ENCODE measurements at regions not wholly inside any gene's neighbourhood (a gene's known extent, or its start where the extent isn't known, plus 50 kb on each side); places are given as distances from the start of the nearest gene placed in this dataset.
A peak's percentile ranks its signal among the peaks of the same experiment; 100 is the strongest.

DNA sequence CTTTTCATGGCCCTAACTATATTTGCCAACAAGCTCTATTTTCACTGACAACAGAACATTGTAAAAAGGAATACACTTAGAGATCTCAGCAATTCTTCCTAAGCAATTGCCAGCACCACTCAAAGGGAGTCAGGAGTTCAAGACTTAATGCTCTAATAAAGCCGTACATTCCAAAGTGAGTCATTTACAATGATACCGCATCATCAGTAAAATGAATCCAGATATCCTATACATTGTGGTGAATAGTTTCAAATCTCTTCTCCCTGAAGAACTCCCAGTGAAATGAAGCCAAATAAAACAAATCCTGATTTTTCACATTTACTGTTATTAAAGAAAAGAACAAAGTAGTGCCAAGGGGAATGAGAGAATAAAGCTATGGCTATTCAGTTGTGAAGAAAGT, 2898.7 kb upstream of the PCDH20 start:
- peak; percentile 2 for DNase-seq

DNA sequence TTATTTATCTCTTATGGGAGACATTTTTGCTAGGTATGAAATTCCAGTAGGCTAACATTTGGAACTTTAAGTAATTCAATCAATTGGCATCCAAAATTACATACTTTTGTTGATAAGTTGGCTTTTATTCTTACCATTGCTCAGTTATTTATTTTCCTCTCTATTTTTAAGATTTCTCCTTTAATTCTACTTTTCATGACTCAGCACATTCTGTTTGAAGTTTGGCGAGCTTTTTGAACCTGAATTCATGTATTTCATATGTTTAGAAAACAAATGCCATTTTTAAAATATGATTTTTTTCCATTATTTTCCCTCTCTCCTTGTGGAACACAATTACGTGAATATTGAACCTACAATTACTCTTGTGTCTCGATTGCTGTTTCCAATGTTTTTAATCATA, 2896.3 kb upstream of the PCDH20 start:
- DNase-seq, result no peak

DNA sequence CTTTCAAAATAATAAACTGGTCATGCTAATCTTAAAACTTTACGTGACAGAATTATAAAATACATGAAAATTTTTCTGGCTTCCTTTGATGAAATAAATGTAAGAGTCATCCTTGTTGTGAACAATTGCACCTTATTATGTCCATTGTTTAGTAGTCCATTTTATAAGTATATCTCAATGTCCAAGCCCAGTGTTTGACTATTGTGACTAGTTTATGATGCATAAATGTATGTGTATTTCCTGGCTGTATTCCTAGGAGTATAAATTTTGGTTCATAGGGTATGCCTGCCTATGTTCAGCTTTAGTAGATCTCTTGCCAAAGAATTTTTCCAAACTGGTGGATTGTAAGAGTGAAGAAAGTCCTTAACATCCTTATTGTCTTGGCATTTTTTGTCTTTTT, 2895.5 kb upstream of the PCDH20 start:
- no peak for DNase-seq

DNA sequence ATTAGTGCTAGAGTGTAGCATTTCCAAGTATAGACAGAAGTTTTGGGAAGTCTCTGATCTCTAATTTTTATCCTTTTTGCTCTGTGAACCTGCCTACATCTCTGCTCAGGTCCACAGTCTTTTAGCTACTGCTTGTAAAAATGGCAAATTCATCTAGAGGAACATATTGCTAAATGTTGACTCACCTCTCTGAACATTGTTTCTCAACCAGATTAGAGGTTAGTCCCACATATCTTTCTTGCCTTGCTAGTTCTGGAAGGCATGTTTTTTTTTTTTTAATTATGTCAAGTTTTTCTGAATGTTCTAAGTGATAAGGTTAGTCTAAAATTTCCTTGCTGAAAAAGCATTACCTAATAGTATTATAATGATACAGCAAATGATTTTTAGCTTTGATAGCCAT, 2889.6 kb upstream of the PCDH20 start:
- no peak for DNase-seq

DNA sequence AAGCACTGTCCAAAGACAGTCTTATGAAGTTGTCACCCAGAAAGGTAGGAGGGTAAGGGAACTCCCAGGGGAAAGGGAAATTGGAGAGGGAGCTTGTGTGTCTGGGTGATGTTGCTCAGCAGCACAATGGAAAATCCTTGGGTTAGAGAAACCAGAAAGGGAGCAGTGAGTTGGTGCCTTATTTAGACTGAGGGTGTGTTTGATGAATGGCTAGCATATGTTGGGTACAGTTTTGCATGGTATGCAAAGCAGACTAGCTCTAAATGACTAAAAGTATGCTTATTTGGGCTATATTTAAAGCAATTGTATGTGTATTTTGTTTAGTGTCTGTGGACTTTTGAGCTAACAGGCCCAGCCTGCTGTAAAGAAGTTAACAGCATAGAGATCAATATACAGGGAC, 2884.6 kb upstream of the PCDH20 start:
- DNase-seq, result no peak

- DNase-seq, result no peak
Observed at GRCh38 chr13:64293923-64294322, 2878.3 kb upstream of the PCDH20 start.

- DNase-seq, result no peak
Observed at GRCh38 chr13:64289702-64290101, 2874.1 kb upstream of the PCDH20 start.

GRCh38 chr13:64283926-64284325, 2868.3 kb upstream of the PCDH20 start:
- DNase-seq, result no peak

DNA sequence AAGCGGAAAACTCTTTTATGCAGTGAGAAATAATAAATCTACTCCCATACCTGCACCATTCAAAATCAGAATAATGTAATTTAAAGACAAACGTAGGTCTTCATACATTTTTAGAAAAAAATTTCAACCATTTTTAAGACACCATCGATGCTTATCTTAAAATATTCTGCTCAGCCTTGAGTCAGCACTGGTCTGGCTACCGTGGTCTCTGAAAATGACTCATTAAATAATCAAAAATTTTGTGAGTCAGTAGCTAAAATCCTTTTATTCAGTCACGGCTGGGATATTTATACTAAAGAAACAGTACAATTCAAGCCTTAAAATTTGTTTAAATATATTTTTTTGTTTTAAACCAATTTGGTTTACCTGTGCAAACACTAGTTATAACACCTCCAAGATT, 2862.8 kb upstream of the PCDH20 start:
- no peak for DNase-seq

- DNase-seq, result no peak
Observed at GRCh38 chr13:64277097-64277496, 2861.4 kb upstream of the PCDH20 start.

DNA sequence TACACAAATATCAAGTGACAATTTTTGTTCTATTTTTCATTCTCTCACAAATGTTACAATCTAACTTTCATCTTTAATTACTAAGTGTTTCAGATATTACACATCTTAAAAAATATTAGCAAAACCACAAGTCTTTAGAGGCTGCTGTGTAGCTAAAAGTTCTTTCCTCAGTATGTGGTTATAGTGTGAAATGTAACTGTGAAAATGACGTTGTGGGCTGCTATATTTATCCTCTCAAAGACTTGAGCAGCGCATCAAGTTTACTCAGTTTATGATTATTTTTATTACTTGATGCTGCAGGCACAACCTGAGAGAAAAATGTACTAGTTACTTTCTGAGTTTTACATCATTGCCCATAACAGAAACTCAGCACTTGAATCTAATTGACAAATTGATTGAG, 2860.6 kb upstream of the PCDH20 start:
- DNase-seq, result no peak

DNA sequence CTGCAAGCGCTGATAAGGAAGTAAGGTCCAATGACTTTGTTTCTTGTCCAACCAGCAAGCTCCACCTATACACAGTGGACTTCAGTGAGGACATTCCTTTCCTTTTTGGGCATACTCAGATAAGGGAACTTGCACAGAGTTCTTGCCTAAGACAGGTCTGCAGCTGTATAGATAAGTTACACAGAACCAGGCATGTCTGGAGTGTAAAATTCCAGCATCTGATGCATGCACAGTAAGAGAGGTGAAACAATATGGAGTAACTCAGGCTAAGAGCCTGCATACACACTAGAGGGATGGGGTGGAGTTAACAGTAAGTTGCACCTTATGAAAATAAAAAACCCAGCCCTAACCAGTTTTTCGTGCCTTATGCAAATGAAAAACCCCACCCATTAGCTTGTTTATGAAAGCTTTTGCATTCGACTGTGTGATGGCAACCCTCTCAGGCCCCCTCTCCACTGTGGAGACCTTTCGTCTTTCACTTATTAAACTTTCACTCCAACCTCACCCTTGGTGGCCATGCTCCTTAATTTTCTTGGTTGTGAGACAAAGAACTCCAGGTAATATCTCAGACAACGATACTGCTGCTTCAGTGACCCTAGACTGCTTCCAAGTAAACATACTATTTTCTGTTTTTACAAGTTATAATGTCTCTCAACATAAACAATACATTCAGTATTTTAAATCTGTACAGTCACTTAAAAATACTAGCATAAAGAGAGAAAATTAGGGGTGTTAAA, 2859.0 kb upstream of the PCDH20 start:
- DNase-seq, result no peak

DNA sequence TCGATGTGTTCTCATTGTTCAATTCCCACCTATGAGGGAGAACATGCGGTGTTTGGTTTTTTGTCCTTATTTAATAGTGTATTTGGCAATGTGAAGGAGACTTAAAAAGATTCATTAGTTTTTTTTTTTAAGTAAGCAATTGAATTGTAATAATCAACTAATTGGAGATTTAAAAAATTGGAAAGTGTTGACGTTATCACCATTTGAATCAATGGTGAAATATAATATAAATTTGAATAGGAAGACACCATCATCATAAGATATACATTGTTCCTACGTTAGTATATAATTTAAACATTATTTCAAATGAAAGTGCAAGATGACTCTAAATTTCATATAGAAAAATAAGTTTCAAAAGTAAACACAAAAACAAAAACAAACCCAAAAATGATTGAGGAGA, 2858.1 kb upstream of the PCDH20 start:
- no peak for DNase-seq

GRCh38 chr13:64272681-64273080, 2857.0 kb upstream of the PCDH20 start:
- no peak for DNase-seq

- no peak for DNase-seq
Observed at GRCh38 chr13:64266024-64266423, 2850.4 kb upstream of the PCDH20 start.

GRCh38 chr13:64263285-64263684, 2847.6 kb upstream of the PCDH20 start:
- DNase-seq, result no peak

DNA sequence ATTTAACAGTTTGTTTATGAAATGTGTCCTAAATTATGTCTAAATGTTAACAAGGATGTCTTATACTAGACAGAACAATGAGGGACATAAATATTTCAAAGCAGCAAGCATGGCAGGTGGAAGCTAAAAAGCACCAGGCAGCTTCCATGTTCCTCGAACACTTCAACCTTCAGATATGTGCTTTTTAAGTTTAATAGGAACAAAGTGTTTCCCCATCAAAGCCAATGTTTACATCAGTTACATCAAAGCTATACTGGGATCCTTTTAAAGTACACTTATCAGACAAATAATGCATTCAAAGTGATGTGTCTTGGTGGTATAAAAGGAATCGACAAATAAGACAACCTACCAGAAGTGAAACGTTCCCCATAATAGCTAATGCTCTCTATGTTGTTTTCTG, 2841.1 kb upstream of the PCDH20 start:
- DNase-seq, result no peak

- DNase-seq, result no peak
Observed at GRCh38 chr13:64255988-64256387, 2840.3 kb upstream of the PCDH20 start.

DNA sequence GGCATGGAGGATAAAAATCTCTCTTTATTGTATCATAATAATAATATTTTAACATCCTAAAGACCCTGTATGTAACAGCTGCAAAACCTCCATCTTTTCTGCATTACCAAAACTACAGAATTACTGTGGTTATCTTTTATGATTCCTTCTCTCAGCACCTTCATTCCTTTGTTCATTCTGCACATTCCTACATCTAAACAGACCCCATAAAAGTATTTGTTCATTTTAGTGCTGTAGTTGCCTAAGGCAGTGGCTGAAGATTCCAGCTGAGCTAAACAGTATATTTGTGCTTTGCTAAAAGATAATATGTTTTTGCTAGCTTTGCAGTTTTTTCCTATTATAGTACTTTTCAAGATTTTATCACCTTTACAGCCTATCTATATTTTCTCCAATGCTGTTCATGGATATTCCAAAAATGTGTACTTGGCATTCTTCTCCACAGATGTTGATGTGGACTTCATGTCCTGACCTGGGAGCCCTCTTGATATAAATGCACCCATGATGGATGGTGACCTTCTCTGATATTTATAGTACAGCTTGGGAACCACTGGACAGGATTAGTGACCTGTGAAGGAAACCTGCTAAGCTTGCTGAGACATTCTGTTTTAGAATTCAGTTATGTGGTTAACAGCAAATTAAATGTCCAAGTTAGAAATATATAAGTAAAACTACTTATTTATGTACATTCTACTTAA, 2832.9 kb upstream of the PCDH20 start:
- no peak for DNase-seq

DNA sequence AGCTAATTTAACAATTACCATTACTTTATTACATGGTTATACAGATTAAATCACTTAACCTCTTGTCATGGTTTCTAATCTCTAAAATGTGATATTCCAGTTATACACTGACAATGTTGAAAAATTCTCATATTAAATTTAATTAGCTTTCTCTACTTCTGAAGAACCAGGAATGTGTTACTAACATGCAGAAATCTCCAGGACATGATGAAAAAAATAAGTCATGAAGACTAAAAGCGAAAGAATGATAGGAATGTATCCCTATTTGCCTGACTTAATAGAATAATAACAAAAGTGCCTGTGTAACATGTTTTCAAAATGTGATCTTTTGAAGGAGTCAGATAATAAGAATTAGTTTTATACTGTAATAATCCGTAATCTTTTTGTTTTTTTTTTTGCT, 2823.7 kb upstream of the PCDH20 start:
- DNase-seq, result no peak

GRCh38 chr13:64234255-64234654, 2818.6 kb upstream of the PCDH20 start:
- DNase-seq, result no peak

- DNase-seq, result no peak
Observed at GRCh38 chr13:64223016-64223415, 2807.4 kb upstream of the PCDH20 start.

GRCh38 chr13:64206430-64207225, 2791.0 kb upstream of the PCDH20 start:
- DNase-seq, result no peak
